Prostate gland (tissue), 2 donors: ENCODE measurements at regions not wholly inside any gene's neighbourhood (a gene's known extent, or its start where the extent isn't known, plus 50 kb on each side); places are given as distances from the start of the nearest gene placed in this dataset.

Source experiments
- POLR2AphosphoS5 ChIP-seq: sonication (generic); formaldehyde crosslinking; IDR thresholded peaks from one replicate; pipeline ENCODE4 v1.6.1; 2017; ENCODE audit warnings: antibody characterized with exemption
- TF ChIP-seq, protein P1 (sequence below), 4 experiments: fragments of 200-600 bp in 2 of 4; fragments of 450-650 bp in 2 of 4; sonication (generic) in 2 of 4; IDR thresholded peaks; 1 replicate in 3 of 4; 2 replicates in 1 of 4; pipeline ENCODE4 v1.5.1; 2016 to 2019; ENCODE audit warnings: antibody characterized with exemption in 4 of 4, mild to moderate bottlenecking in 2 of 4, moderate library complexity in 2 of 4

DNA sequence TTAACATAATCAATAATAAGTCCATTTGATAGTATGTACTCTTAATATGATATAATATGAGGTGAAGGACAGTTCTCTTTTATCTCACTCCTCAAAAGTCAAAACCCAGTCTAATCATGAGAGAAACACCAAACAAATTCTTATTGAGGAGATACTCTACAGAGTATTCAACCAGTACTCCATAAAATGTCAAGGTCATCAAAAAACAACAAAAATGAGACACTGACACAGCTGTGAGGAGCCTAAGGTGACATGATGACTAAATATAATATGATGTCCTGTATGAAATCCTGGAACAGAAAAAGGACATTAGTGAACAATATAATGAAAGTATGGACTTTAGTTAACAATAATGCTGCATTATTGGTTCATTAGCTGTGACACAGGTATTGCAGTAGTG is 675.1 kb downstream of the HTR1B start:
- TF ChIP-seq POLR2AphosphoS5, result no peak
- TF ChIP-seq, protein P1, sequence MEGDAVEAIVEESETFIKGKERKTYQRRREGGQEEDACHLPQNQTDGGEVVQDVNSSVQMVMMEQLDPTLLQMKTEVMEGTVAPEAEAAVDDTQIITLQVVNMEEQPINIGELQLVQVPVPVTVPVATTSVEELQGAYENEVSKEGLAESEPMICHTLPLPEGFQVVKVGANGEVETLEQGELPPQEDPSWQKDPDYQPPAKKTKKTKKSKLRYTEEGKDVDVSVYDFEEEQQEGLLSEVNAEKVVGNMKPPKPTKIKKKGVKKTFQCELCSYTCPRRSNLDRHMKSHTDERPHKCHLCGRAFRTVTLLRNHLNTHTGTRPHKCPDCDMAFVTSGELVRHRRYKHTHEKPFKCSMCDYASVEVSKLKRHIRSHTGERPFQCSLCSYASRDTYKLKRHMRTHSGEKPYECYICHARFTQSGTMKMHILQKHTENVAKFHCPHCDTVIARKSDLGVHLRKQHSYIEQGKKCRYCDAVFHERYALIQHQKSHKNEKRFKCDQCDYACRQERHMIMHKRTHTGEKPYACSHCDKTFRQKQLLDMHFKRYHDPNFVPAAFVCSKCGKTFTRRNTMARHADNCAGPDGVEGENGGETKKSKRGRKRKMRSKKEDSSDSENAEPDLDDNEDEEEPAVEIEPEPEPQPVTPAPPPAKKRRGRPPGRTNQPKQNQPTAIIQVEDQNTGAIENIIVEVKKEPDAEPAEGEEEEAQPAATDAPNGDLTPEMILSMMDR (IDR thresholded peaks at IDR 0.05), result no peak
